Limb (tissue), 2 donors: ENCODE measurements at regions not wholly inside any gene's neighbourhood (a gene's known extent, or its start where the extent isn't known, plus 50 kb on each side); places are given as distances from the start of the nearest gene placed in this dataset.

Experiments
- DNase-seq, 2 donors: peaks; one replicate each; pipeline ENCODE4 v3.0.0-alpha.2; 2016; ENCODE audit errors: extremely low spot score in 2 of 2

GRCh38 chr5:5080790-5081189, 59.3 kb upstream of the ADAMTS16 start:
- no peak for DNase-seq

DNA sequence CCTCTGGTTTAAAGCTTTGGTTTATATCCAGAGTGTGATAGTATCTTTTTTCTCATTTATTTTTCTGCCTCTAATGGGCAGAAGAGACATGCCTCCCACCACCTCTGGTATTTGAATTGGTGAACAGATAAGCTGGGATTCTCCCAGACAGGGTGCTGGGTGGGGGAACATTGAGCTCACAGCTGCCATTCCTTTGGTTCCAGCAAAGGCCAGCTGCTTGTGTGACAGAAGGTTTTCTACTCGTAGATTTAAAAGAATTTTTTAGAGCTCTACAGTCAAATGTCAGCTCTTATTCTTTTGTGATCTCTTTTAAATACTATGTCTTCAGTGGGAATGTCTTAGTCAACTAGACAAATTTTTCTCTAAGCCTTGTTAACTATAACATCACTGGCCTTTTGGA, 54.7 kb upstream of the ADAMTS16 start:
- peak in 1 of 2 donors; percentile 26 for DNase-seq

DNA sequence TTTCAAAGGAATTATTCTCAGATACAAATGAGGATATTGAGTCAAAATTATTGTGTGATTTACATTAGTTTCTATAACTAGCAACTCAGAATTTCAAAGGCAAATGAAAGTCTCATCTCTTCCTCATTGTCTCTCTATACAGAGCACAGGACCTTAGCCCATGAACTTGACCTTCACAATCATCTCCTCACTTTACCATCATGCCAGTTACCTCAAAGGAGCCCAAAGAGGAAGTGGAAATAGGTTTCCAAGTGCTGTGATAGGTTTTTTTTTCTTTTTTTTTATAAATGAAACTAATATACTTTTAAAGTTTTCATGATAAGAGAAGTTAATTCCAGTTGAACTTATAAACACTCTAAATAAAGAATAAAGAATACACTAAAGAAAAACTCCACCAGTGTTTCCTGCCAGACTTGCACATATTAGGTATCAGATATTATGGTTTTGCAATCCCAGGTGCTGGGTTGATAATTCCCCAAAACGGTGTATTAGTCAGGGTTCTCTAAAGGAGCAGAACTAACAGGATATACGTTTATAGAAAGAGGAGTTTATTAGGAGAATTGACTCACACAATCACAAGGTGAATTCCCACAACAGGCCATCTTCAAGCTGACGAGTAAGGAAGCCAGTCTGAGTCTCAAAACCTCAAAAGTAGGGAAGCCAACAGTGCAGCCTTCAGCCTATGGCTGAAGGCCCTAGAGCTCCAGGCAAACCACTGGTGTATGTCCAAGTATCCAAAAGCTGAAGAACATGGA, 50.1 kb upstream of the ADAMTS16 start:
- no peak for DNase-seq
